GM12892 (cell line): ENCODE measurements at regions not wholly inside any gene's neighbourhood (a gene's known extent, or its start where the extent isn't known, plus 50 kb on each side); places are given as distances from the start of the nearest gene placed in this dataset.

ENCODE experiments used
- POLR2A ChIP-seq: IDR thresholded peaks from 2 replicates; pipeline ENCODE4 v1.6.1; 2011; ENCODE audit warnings: low read depth, low read length, control low read depth
- POLR2AphosphoS5 ChIP-seq: IDR thresholded peaks from 2 replicates; pipeline ENCODE4 v1.6.1; 2011; ENCODE audit warnings: low read depth, low read length, control low read depth
- TAF1 ChIP-seq: IDR thresholded peaks from 2 replicates; pipeline ENCODE4 v1.6.1; 2011; ENCODE audit warnings: low read depth, mild to moderate bottlenecking, control low read depth, low read length, borderline replicate concordance

DNA sequence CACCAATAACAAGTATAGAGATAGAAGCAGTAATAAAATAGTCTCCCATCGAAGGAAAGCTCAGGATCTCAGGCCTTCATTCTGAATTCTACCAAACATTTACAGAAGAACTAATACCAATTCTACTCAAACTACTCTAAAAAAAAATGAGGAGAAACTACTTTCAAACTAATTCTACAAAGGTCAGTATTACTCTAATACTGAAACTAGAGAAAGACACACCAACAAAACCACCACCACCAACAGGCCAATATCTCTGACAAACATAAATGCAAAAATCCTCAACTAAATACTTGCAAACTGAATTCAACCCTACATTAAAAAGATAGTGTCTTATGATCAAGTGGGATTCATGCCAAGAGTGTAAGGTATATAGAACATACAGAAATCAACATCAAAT, 1078.4 kb downstream of the KCNT2 start:
- TF ChIP-seq POLR2A (no peak), POLR2AphosphoS5 (no peak), TAF1 (no peak)
